Activated CD4-positive, alpha-beta T cell treated with anti-CD3 and anti-CD28 coated beads for 36 hours (primary cell): ENCODE measurements at regions not wholly inside any gene's neighbourhood (a gene's known extent, or its start where the extent isn't known, plus 50 kb on each side); places are given as distances from the start of the nearest gene placed in this dataset.

Experiments used
- ATAC-seq: fragments of 200-7000 bp; cut with Tn5 transposase; one replicate; pipeline ENCODE4 v1.10.0; 2021; ENCODE audit warnings: mild to moderate bottlenecking, moderate library complexity
- CTCF ChIA-PET: fragments of 350-600 bp; sonication (Branson Sonifier 250); formaldehyde crosslinking; loops from one replicate; lab custom pipeline; 2021; ENCODE audit warnings: antibody characterized with exemption; lab: Charles Lee
- POLR2A ChIA-PET: fragments of 350-600 bp; sonication (Branson Sonifier 250); formaldehyde crosslinking; loops from one replicate; lab custom pipeline; 2021; ENCODE audit warnings: antibody characterized with exemption, inconsistent platforms; lab: Charles Lee
- DNase-seq: peaks from one replicate; pipeline ENCODE4 v3.0.0-alpha.2; 2020
- H3K27ac Mint-ChIP-seq: one replicate; pipeline ENCODE4 v1.8.0; 2021; ENCODE audit warnings: mixed read lengths
- H3K27me3 Mint-ChIP-seq: one replicate; pipeline ENCODE4 v1.8.0; 2021; ENCODE audit warnings: mixed read lengths
- H3K36me3 Mint-ChIP-seq: one replicate; pipeline ENCODE4 v1.8.0; 2021; ENCODE audit warnings: low read depth, mixed read lengths
- H3K4me1 Mint-ChIP-seq: one replicate; pipeline ENCODE4 v1.8.0; 2021; ENCODE audit warnings: mixed read lengths
- H3K4me3 Mint-ChIP-seq: one replicate; pipeline ENCODE4 v1.8.0; 2021; ENCODE audit warnings: mild to moderate bottlenecking, moderate library complexity, mixed read lengths
- H3K9me3 Mint-ChIP-seq: one replicate; pipeline ENCODE4 v1.8.0; 2021; ENCODE audit warnings: low read depth, mixed read lengths
- intact Hi-C, 2 experiments: fragments of 100-400 bp; cut with DNase I in 1 of 2; cut with micrococcal nuclease in 1 of 2; formaldehyde crosslinking; loops; one replicate each; pipeline versions ENCODE4 v1.14.2 to v1.15.1; 2022 to 2024; cut with DNase I, micrococcal nuclease

DNA sequence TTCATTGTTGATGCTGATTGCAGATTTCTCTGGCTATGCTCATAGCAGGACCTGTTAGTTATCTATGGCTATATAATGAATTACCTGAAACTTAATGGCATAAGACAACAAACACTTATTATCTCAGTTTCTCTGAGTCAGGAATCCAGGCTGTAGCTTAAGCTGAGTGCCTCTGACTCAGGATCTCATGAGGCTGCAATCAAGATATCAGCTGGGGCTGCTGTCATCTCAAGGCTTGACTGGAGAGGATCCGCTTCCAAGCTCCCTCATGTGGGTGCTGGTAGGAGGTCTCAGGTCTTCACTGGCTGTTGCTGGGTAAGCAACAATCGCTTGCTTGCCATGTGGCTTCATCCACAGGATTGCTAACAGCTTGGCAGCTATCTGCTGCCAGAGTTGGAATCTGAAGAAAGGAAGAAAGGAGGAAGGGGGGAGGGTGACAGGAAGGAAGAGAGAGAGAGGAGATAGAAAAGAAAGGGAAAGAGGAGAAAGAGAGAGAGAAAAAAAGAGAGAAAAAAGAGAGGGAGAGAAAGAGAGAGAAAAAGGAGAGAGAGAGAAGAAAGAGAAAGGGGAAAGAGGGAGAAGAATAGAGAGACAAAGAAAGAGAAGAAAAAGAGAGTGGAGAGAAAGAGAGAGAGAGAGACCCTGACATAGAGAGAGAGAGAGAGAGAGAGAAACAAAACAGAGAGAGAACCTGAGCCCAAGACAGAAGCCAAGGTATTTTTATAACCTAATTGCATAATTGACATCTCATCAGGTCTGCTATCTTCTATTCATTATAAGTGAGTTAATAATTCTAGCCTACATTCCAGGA lies 579.0 kb upstream of the BTBD3 start:
- CTCF ChIA-PET = interaction anchor here (0.5 kb wide), 1 partner anchor 9 kb away, joined by 3 read pairs; no protein-coding TSS in a partner anchor

DNA sequence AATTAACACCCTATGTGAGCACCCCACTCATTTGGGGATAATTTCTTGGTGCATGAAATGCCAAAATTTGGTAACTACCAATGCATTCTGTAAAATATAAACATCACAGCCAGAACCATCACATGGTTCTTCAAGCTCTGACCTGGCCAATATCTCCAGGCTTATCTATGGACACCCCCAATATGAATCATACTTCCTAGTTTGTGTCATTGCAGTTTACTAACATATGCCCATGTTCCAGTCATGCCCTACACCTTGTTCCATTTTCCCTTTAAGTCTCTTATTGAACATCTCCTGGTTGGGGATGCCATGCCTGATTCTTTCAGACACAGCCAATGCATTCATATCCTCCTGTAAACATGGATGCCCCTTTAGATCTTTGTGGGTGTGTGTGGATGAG lies 572.8 kb upstream of the BTBD3 start:
- no peak overlapping the region for H3K4me3 Mint-ChIP-seq
- CTCF ChIA-PET = no interaction called here
- H3K27me3 Mint-ChIP-seq = no peaks in the 10 kb centered on the region
- DNase-seq (no peak), ATAC-seq (no peak)
- POLR2A ChIA-PET = no interaction called here
- peaks cover 7% of the 10 kb centered on the region for H3K9me3 Mint-ChIP-seq
- H3K4me1 Mint-ChIP-seq = no peaks in the 10 kb centered on the region
- intact Hi-C loops = no loop called here
- H3K27ac Mint-ChIP-seq = no peak overlapping the region
- no peaks in the 10 kb centered on the region for H3K36me3 Mint-ChIP-seq

More for the DNA sequence above, 579.0 kb upstream of the BTBD3 start:
- no peak overlapping the region for H3K27ac Mint-ChIP-seq
- no peaks in the 10 kb centered on the region for H3K9me3 Mint-ChIP-seq
- H3K27me3 Mint-ChIP-seq = no peaks in the 10 kb centered on the region
- POLR2A ChIA-PET = no interaction called here
- H3K4me1 Mint-ChIP-seq = no peaks in the 10 kb centered on the region
- intact Hi-C loops = no loop called here
- DNase-seq = no peak
- no peak overlapping the region for H3K4me3 Mint-ChIP-seq
- no peaks in the 10 kb centered on the region for H3K36me3 Mint-ChIP-seq
- no peak for ATAC-seq

DNA sequence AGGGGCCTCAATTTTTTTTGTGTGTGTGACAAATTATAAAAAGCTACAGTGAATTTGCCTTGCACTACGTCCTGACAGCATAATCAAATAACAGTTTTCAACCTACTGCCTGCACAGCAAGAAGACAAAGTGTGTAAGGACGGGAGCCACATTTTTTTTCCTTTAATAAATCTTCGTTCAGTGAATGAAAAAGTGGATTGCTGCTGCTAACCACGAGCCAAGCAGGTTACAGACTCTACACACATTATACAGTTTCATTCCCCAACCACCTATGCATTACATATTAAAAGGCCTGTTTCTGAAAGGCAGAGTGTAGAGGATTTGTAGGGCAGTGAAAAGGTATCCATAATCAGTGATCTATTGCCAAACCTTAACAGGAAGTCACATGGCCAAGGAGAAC lies 570.0 kb upstream of the BTBD3 start:
- no peak overlapping the region for H3K4me3 Mint-ChIP-seq
- CTCF ChIA-PET = interaction anchor here (0.6 kb wide), 1 partner anchor 9 kb away, joined by 3 read pairs; no protein-coding TSS in a partner anchor

DNA sequence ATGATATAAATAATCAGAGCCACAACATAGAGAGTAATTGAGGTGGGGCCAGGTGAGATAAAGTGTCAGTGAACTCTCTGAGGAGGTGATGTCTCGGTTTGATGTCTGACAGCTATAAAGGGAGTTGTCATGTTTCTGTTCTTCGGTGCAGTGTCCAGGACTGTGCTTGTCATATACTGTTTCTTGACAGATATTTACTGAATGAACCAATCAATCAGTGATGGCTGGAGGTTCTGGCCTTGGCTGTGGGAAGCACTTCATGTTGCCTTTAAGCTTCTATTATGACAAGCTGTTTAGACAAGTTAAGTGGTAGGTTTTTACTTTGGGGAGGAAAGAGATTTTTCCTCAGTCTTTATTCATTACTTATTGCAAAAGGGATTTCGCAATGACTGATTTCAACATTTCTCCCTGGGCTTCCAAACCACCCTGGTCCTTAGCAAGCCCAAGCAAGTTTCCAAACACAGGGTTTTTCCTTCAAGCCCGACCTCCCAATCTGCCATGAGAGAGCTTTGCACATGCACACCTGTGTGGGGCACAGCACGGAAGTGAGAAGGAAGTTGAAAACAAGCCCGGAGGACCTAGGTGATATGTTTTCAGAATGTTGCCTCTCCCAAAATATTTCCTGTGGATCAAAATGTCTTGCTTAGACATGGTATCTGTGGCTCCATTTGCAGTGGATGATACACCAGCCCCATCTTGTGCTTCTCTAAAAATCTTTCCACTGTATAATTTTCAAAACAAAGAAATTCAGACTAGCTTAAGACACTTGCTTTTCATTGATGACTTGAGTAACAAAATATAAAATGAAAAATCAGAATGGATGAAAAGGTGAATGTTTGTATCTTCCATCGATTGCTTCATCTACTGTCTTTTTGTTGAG lies 567.3 kb upstream of the BTBD3 start:
- Mint-ChIP-seq H3K27me3 (no peaks in the 10 kb centered on the region), H3K4me1 (no peaks in the 10 kb centered on the region), H3K27ac (no peak overlapping the region), H3K4me3 (no peak overlapping the region), H3K36me3 (no peaks in the 10 kb centered on the region), H3K9me3 (peaks cover 9% of the 10 kb centered on the region)
- ChIA-PET CTCF (interaction anchor here (0.7 kb wide), 1 partner anchor 13 kb away, joined by 3 read pairs; no protein-coding TSS in a partner anchor), POLR2A (no interaction called here)
- DNase-seq = no peak
- intact Hi-C loops = no loop called here
- ATAC-seq = no peak

More for the DNA sequence above, 570.0 kb upstream of the BTBD3 start:
- no peak overlapping the region for H3K27ac Mint-ChIP-seq
- H3K36me3 Mint-ChIP-seq = no peaks in the 10 kb centered on the region
- H3K9me3 Mint-ChIP-seq = peaks cover 12% of the 10 kb centered on the region
- intact Hi-C loops = no loop called here
- H3K27me3 Mint-ChIP-seq = no peaks in the 10 kb centered on the region
- no peak for DNase-seq
- POLR2A ChIA-PET = no interaction called here
- H3K4me1 Mint-ChIP-seq = no peaks in the 10 kb centered on the region
- no peak for ATAC-seq

DNA sequence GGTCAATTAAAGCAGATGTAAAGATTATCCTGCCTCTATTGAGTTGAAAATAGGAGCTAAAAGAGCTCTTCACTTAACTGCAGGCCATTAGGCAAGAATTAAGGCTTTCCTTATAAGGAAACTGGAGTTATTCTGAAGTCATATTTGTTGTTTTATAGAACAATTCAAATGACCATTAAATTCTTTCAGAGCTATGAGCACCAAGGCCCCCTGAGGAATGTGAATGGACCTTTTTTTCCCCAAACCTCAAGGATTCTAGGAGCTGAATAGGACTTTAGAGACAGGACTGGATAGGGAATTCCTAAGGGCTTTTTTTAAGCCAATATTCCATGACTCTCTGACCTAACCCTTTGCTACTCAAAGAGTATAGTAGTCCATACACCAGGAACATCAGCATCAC lies 565.7 kb upstream of the BTBD3 start:
- Mint-ChIP-seq H3K27me3 (no peaks in the 10 kb centered on the region), H3K27ac (no peak overlapping the region), H3K36me3 (no peaks in the 10 kb centered on the region), H3K4me1 (no peaks in the 10 kb centered on the region), H3K9me3 (peaks cover 9% of the 10 kb centered on the region), H3K4me3 (no peak overlapping the region)
- POLR2A ChIA-PET = no interaction called here
- intact Hi-C loops = no loop called here
- DNase-seq (no peak), ATAC-seq (no peak)
- CTCF ChIA-PET = no interaction called here

DNA sequence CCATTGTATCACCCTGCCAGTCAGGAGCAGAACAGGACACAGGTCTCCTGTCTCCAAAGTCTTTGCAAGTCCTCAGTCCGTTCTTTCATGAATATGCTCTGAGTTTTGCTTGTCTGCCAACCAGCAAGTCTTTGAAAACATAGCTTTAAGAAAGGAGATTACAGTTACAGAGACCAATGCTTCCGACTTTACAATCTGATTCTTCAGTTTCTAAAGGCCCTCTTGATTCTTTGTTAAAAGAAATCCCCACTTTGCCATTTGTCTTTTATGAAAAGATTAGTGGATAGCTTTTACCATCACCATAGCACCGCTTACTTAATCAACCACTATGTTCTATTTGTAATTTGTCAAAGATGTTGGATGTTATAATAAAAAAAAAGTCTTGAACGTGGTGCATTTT lies 562.8 kb upstream of the BTBD3 start:
- H3K4me1 Mint-ChIP-seq = no peaks in the 10 kb centered on the region
- no peak for DNase-seq
- H3K36me3 Mint-ChIP-seq = no peaks in the 10 kb centered on the region
- H3K9me3 Mint-ChIP-seq = peaks cover 9% of the 10 kb centered on the region
- POLR2A ChIA-PET = no interaction called here
- no peaks in the 10 kb centered on the region for H3K27me3 Mint-ChIP-seq
- intact Hi-C loops = no loop called here
- no peak for ATAC-seq
- no peak overlapping the region for H3K27ac Mint-ChIP-seq
- no peak overlapping the region for H3K4me3 Mint-ChIP-seq
- CTCF ChIA-PET = no interaction called here

DNA sequence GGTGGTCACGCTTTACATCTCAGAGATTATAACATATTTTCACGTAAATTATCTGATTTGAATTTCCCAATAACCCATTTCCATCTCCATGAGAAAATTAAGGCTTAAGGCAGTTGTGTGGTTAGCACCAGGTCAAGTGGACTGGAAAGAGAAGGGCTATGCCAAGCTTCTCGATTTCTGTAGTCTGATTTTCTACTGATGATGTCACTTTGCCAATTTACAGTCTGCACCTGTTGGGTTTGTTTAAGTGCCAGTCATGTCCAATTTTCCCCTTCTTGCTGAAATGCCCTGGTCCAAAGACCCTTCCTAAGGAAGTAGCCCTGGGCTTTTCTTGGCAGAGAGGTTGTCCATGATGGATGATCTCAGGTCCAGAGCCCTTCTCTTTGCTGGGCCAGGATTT lies 562.3 kb upstream of the BTBD3 start:
- no peaks in the 10 kb centered on the region for H3K36me3 Mint-ChIP-seq
- peaks cover 6% of the 10 kb centered on the region for H3K9me3 Mint-ChIP-seq
- ATAC-seq (no peak), DNase-seq (no peak)
- intact Hi-C loops = no loop called here
- no peaks in the 10 kb centered on the region for H3K4me1 Mint-ChIP-seq
- no peaks in the 10 kb centered on the region for H3K27me3 Mint-ChIP-seq
- no peak overlapping the region for H3K4me3 Mint-ChIP-seq
- H3K27ac Mint-ChIP-seq = no peak overlapping the region
- POLR2A ChIA-PET = no interaction called here
- CTCF ChIA-PET = no interaction called here

DNA sequence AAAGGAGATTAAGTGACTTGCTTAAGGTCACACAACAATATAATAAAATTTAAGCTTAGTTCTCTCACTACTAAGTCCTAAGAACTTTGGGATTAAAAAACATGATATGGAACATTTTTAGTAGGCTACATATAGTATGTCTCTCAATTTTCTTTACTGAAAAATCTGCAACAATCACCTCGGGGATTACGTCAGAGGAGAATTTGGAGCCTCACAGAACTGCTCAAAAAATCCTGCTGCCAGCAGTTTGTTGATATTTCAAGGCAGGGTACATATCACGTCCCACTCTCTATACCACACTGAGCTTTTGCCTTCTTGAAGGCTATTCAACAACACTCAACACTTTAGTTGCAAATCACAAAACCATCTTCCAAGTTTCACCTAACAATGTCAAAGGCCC lies 561.6 kb upstream of the BTBD3 start:
- H3K4me1 Mint-ChIP-seq = no peaks in the 10 kb centered on the region
- intact Hi-C loops = no loop called here
- no peaks in the 10 kb centered on the region for H3K27me3 Mint-ChIP-seq
- DNase-seq = no peak
- ChIA-PET POLR2A (no interaction called here), CTCF (no interaction called here)
- H3K27ac Mint-ChIP-seq = no peak overlapping the region
- ATAC-seq = no peak
- no peaks in the 10 kb centered on the region for H3K36me3 Mint-ChIP-seq
- H3K9me3 Mint-ChIP-seq = peaks cover 2% of the 10 kb centered on the region
- H3K4me3 Mint-ChIP-seq = no peak overlapping the region

DNA sequence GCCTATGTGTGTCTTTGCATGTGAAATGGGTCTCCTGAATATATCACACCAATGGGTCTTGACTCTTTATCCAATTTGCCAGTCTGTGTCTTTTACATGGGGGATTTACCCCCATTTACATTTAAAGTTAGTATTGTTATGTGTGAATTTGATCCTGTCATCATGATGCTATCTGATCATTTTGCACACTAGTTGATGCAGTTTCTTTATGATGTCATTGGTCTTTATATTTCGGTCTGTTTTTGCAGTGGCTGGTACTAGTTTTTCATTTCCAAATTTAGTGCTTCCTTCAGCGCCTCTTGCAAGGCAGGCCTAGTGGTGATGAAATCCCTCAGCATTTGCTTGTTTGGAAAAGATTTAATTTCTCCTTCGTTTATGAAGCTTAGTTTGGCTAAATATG lies 555.2 kb upstream of the BTBD3 start:
- ChIA-PET POLR2A (no interaction called here), CTCF (no interaction called here)
- no peak overlapping the region for H3K27ac Mint-ChIP-seq
- H3K36me3 Mint-ChIP-seq = no peaks in the 10 kb centered on the region
- peaks cover 8% of the 10 kb centered on the region for H3K9me3 Mint-ChIP-seq
- no peaks in the 10 kb centered on the region for H3K27me3 Mint-ChIP-seq
- DNase-seq (no peak), ATAC-seq (no peak)
- H3K4me3 Mint-ChIP-seq = no peak overlapping the region
- intact Hi-C loops = no loop called here
- no peaks in the 10 kb centered on the region for H3K4me1 Mint-ChIP-seq

DNA sequence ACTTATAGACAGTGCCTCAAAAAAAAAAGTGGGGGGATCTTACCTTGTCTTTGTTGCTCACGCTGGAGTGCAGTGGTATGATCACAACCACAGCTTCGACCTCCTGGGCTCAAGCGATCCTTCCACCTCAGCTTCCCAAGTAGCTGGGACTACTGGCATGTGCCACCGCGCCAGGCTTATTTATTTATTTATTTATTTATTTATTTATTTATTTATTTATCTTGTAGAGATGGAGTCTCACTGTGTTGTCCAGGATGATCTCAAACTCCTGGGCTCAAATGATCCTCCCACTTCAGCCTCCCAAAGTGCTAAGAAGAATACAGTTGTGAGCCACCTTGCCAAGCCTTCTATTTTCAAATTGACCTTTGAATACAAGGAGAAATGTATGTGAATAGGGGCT lies 553.0 kb upstream of the BTBD3 start:
- ChIA-PET CTCF (interaction anchor here (1.1 kb wide), 1 partner anchor 18 kb away, joined by 3 read pairs; no protein-coding TSS in a partner anchor), POLR2A (no interaction called here)
- H3K4me3 Mint-ChIP-seq = no peak overlapping the region
- H3K27ac Mint-ChIP-seq = no peak overlapping the region
- no peaks in the 10 kb centered on the region for H3K27me3 Mint-ChIP-seq
- ATAC-seq (no peak), DNase-seq (no peak)
- no peaks in the 10 kb centered on the region for H3K36me3 Mint-ChIP-seq
- peaks cover 9% of the 10 kb centered on the region for H3K9me3 Mint-ChIP-seq
- H3K4me1 Mint-ChIP-seq = no peaks in the 10 kb centered on the region
- intact Hi-C loops = no loop called here

DNA sequence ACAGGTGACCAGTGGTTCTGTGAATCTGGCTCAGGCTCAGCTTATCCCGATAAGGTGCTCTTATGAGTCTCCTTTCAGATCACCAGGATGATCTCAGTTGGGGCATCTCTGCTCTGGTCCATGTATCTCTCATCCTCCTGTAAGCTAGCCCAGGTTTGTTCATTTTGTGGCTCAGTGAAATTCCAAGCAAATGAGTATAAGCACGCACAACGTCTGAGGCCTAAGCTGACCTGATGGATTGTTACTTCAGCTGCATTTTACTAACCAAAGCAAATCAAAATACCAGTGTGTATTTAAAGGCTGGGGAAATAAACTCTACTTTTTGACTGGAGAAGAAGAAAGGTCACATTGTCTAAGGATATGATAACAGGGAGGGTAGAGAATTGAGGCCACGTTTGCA lies 551.0 kb upstream of the BTBD3 start:
- no peak overlapping the region for H3K27ac Mint-ChIP-seq
- no peaks in the 10 kb centered on the region for H3K36me3 Mint-ChIP-seq
- H3K9me3 Mint-ChIP-seq = peaks cover 6% of the 10 kb centered on the region
- no peaks in the 10 kb centered on the region for H3K27me3 Mint-ChIP-seq
- no peaks in the 10 kb centered on the region for H3K4me1 Mint-ChIP-seq
- CTCF ChIA-PET = no interaction called here
- H3K4me3 Mint-ChIP-seq = no peak overlapping the region
- intact Hi-C loops = no loop called here
- DNase-seq = no peak
- POLR2A ChIA-PET = no interaction called here
- no peak for ATAC-seq

DNA sequence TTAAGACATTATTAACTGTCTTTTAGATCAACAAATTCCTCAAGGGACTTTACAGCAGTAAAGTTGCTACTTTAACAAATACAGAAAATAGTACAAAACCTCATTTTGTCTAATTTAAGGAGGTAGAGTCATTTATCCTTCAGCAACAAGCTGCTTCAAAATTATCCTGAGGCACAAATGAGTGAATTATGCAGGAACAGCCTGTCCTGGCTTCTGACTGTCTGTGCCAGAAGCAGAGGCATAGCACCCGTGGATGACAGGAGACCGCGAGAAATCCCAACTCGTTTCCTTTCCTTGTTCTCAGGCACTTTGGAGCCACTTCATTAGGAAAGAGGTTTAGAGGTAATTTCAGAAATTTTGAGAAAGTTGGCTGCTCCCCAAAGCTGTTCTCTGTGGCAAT lies 549.2 kb upstream of the BTBD3 start:
- Mint-ChIP-seq H3K4me1 (no peaks in the 10 kb centered on the region), H3K36me3 (no peaks in the 10 kb centered on the region), H3K4me3 (no peak overlapping the region), H3K9me3 (peaks cover 3% of the 10 kb centered on the region), H3K27ac (no peak overlapping the region), H3K27me3 (no peaks in the 10 kb centered on the region)
- ATAC-seq (no peak), DNase-seq (no peak)
- ChIA-PET POLR2A (no interaction called here), CTCF (no interaction called here)
- intact Hi-C loops = no loop called here
